SKM-1 treated with dmso at 0.1 percent for 144 hours (cell line): ENCODE measurements at regions not wholly inside any gene's neighbourhood (a gene's known extent, or its start where the extent isn't known, plus 50 kb on each side); places are given as distances from the start of the nearest gene placed in this dataset.
"Not testable (repeated sequence)": the region's sequence is repeated elsewhere in the genome, so short reads cannot be mapped to it uniquely, and the experiment has no call there.

Source experiments
- DNase-seq: peaks from one replicate; lab custom pipeline; 2025; ENCODE audit not compliant: unreplicated experiment; lab: John Stamatoyannopoulos, UW

DNA sequence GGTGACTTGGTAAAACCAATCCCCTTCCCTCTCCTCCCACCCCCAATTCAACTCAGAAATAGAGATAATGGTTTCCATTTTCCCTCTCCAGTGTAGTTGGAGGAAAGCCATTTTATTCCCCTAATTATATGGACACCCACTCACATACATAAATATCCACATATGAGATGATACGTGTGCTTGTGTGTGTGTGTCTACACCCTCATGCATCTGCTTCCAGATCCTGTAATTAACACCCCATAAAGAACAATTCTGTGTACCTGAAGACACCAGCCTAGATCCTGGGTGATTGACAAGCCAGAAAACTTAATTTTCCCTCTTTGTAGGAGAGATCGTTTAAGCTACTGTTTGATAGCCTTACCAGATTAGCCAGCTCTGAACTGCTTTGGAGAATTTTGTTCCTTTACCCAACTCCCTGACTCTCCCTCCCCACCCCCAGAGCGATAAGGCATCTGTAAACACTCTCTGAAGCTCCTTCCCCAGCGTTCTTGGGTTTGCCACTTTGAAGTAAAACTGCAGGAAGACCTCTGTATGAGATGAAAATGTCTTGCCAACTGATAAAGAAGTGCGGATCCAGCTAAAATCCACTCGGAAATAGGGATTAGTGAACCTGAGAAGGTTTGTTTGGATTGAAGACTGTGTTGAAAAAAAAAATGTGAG, 175.7 kb downstream of the RGS9 start:
- no peak for DNase-seq

DNA sequence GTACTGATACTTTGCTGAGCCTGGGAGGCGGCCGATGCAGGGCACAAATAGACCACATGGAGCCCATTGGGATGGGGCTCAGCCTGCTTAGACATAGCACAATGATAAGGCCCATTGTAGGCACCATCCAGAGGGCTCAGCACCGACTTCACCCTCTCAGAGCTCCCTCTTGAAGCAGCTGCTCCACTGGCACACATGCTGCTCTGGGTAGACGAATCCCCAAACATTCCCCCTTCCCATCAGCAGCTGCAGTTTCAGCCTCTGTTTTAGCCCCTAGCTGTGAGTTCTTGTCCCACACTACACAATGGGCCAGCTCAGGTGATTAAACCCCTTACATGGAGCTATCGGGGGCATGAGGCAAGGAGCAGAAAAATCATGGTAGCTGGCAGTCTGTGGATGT, 174.1 kb downstream of the RGS9 start:
- no peak for DNase-seq

DNA sequence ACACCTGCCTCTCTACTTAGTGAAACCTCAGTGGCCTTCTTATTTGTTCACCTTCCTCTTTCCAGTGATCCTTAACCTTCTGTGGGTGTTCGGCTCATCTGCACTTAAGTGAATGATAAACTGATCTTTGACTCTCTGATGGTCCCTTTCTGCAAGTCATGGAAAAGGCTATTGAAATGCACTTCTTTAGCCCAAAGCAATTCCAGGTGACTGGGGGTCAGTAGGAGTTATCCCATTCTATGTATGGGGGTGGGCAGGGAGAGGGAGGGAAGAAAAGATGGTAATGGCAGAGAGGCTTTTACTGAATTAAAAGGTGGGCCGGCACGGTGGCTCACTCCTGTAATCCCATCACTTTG, 170.8 kb downstream of the RGS9 start:
- no peak for DNase-seq

DNA sequence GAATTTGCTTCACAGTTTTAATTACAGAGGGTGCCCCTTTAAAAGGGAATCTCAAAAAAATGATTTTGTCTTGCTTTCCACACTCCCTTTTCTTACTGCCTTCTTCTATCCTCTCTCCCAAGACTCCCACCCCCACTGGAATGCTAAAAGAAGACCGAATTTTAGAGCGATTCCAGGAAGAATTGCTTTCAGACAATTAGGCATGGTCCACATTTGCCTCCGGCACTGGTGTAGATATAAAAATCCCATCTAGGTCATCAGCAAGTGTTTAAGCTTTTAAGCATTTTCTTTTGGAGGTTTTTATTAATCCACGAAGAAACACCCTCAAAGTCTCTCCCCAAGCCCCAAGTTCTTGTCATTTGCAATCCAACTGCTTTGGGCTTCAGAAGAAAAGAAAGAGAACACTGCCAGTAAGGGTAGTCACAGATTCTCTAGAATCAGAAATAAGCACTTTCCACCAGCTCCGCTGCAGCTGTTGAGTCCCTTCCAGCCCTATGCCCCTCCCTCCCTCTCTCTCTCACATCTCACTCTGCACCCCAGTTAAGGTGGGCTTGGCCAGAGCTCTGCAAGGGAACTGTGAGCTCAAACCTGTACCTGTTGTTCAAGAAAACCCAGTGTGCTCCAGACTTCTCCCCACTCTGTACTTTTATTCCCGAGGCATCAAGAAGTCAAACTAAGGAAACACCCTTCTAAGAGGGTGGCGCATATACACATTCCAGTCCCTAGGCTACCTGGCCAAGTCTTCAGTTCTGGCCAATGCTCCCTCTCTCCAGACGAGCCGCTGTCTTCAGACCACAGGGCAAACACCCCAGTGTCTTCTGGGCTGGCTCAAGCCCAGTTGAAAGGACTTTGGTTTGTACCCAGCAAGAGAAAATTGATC, 170.2 kb downstream of the RGS9 start:
- DNase-seq = no peak

DNA sequence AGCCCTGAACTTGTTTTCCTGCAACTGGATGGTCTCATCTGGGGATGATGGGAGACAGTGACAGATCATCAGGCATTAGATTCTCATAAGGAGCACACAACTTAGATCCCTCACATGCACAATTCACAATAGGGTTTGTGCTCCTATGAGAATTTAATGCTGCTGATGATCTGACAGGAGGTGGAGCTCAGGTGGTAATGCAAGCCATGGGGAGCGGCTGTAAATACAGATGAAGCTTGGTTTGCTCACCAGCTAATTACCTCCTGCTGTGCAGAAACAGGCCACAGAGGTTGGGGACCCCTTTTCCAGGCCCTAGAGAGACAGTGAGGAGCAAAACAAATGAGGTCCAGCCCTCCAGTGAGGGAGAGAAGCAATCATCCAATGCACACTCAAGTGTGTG, 168.6 kb downstream of the RGS9 start:
- no peak for DNase-seq

DNA sequence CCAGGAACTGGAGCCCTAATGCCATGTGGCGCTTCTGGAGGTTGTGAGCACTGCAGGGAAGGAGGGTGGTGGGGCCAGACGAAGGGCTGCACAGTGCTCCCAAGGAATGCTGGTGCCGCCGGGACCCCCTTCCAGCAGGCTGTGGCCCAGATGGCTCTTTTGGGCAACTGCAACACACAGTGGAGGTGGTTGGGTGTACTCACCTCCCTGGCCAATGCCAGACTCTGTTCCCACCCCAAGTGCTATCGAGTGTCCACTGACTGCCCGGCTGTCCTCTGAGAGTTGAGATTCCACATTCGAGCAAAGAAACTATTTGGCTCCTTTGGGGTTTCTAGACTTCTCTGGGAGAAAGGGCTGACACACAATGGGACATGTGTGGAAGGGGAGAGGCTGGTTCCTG, 167.9 kb downstream of the RGS9 start:
- DNase-seq = no peak

DNA sequence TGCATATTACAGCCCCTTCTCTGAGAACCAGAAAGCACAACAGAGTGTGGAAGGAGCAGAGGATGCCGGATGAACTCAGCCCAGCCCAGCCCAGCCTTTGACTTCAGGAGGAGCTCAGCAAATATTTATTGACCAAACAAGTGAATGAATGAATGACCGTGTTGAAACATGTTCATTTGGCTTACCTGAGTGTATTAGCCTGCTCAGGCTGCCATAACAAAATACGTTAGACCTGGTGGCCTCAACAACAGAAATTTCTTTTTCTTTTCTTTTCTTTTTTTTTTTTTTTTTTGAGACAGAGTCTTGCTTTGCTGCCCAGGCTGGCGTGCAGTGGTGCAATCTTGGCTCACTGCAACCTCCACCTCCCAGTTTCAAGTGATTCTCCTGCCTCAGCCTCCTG, 164.7 kb downstream of the RGS9 start:
- not testable (repeated sequence) for DNase-seq

DNA sequence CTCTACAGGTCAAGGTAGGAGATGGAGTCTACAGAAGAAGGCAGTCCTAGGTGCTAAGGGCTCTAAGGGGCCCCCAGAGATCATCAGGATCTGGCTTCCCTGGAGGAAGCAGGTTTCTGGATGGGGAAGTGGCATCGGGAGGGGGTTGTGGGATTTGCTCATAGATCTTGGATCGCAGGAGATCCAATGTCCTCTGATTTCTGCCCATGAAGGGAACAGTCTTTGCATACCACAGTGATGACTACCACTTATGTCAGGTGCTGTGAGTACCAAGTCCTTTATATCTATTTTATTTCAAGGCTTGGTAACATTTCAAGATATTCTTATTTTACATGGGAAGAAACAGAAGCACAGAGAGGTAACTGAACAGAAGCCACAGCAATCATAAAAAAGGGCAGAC, 164.0 kb downstream of the RGS9 start:
- DNase-seq = no peak

DNA sequence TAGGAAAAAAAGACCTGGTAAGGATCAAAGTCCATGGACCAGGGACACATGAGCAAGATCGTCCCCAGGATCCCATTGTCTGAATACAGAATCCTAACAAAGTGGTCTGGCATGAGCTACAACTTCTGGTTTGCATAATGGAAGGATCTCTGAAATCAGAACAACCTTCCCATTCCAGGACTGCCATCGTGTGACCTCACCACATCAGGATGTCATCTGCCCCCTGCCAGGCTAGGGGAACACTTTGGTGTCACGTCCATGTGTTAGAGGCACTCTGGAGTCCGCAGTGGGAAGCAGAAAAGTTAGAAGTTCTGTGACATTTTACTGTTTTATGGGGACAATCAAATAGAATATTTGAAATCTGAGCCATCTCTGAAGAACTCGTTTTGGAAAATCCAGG, 160.7 kb downstream of the RGS9 start:
- DNase-seq = no peak

DNA sequence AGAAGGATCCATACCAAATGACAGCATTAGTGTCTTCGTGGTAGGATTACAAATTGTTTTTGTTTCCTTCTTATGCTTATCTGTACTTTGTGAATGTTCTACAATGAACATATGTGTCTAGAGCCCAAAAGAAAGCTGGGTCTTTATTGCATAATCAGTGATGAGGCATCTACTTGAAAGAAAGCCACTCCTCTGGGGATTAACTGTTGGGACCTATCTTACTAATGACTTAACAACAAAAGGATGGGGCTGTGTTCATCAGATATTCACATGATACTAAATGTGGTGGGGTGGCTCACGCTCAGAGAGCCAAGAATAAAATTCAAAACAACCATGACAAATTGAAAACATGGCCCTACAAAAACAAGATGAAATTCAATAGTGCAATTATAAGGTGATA, 160.2 kb downstream of the RGS9 start:
- no peak for DNase-seq

DNA sequence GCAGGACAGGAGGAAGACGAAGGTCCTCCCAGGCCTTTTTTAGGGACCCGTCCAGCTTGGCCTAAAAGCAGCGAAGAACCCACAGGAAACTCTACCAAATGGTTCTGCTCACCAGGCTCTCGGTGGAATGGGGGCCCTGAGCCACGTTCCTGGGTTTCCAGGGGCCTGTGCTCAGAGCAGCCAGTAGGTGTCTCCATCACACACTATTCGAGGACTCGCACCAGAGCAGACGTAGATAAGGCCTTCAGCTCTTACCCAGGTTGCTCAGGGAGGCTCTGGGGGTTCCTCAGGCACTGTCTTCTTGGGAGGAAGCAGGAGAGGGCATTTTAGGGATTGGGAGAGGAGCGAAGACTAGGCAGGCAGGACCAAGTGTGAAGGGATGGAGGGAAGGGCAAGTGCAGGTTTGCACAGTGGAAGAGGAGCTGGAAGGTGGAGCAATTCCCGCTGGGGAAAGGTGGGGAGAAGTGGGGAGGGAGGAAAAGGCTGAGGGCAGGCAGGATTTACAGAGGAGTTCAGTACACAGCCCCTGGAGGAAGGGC, 157.1 kb downstream of the RGS9 start:
- peak; percentile 46 for DNase-seq

DNA sequence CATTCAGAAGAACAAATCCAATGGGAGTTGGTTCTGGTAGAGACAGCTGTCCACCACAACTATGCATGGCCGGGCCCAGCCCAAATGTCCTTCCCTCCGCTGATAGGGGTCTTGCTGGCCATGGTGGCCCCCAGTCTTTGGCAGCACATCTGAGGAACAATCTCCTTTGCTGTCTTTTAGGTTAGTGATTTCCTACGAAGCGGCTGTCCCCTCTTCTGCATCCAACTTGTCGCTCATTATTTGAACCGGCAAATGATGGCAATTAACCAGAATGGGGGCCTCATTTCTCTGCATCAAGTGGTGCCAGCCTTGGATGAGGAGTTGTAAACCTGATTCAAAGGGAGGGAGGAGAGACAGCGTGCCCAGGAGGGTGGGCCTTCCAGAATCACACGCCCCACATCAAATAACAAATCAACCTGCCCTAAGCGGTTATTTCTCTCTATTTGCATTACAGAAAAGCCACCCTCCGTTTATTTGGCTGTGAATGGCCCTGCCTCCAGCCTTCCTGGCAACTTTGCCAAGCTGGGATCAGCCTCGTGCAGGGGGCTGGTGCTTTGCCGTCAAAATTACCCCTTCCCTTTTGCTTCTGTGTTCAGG, 156.5 kb downstream of the RGS9 start:
- no peak for DNase-seq

DNA sequence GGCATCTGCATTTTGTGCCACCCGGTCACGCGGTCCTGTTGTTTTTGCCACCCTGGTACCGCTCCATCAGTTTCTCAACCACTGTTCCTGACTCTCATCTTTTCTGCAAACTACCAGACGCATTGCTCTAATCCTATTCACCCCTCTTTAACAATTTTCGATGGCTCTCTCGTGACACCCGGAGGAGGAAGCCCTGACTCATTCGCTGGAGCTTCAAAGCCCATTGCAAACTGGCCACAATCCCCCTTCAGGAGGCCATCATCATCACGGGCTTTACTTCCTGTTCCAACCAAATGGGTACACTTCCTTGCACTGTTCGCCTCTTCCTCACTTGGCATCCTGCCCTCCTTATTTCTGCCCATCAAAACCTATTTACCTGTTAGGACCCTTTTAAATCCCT, 155.3 kb downstream of the RGS9 start:
- no peak for DNase-seq

DNA sequence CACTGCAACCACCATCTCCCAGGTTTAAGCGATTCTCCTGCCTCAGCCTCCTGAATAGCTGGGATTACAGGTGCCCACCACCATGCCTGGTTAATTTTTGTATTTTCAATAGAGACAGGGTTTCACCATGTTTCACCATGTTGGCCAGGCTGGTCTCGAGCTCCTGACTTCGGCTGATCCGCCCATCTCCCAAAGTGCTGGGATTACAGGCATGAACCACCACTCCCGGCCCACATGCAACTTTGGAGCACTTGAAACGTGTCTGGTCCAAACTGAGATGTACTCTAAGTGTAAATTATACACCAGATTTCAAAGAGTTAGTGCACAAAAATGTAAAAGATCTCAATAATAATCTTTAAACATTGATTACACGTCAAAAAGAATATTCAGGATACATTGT, 154.1 kb downstream of the RGS9 start:
- not testable (repeated sequence) for DNase-seq

DNA sequence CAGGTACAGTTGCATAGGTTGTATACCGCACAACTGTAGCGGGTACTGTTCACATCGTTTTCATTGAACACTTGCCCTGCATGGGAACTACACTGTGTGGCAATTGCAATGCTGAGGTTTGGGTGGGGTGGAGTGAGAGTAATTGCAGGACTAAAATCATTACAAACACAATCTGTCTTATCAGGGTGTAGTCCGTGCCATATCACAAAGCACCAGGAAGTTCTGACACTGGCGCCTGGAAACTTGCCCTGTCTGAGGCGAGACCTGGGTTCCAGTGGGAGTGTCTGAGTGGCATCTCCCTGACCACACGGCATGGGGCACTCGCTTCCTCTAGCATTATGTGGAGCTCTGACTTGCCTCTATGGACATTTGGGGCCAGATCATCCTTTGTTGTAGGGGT, 153.4 kb downstream of the RGS9 start:
- DNase-seq = no peak

DNA sequence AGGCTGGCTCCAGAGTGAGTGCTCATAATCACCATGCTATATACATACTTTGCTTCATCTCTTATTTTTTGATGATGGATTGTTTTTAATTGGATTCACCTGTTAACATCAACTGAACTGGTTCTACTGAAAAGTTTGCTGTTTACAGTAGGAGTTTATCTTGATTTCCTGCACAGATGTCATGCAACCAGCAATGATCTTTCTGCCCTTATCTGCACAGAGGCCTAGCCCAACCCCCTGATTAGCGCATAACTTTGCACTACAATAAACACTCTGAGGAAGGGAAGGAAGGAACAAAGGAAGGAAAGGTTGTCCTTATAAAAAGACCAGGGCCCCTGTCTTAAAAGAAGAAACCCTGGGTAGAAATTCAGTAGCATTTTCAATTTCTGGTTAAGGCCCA, 152.9 kb downstream of the RGS9 start:
- DNase-seq = no peak

DNA sequence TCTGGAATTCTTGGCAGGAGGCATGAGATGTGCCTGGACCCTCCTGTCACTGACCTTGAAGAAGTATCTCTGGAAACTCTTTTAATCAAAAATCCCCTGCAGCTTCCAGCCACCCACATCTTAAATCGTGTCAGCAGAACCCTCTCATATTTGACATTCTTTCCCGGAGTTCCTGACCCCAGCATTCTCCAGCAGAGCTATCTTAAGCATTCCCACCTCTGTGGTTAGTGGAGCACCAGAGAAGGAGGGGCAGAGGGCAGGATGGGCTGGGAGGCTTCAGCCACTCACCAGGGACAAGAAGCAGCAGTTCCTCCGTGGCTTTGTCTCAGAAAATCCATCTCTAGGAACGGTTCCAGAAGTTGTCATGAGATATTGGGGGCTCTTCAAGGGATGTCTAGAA, 149.9 kb downstream of the RGS9 start:
- no peak for DNase-seq

DNA sequence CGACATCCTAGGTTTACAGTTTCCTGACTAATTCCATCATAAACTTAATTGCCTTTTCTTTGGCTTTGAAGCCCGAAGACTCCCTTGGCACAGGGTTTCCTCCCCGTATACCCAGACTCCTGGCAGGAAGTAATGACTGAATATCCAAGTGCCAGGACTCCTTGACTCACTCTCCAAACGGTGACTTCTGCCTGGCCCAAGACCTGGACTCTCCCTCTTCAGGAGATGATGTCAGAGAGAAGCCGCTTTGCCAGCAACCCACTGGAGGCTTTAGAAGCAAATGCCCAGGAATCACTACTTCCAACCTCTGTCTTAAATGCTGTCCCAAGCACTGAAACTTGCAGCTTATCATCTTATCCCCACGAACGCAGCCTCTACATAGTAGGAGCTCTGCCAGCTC, 146.5 kb downstream of the RGS9 start:
- no peak for DNase-seq

DNA sequence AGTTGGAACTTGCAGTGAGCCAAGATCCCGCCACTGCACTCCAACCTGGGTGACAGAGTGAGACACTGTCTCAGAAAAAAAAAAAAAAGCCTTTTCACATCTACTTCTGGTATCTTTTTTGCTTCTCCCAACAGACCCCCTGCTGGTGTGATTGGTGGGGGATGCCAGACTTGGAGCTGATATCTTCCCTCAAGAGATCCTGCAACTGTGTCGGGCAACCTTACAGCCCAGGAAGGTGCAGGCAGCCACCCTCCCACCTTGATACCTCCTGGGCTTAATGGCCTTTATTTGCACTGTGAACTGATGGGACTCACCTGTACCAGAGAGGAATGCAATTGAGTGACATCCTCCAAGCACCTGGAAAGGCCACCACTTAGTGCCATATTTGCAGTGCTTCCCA, 142.3 kb downstream of the RGS9 start:
- DNase-seq = no peak

DNA sequence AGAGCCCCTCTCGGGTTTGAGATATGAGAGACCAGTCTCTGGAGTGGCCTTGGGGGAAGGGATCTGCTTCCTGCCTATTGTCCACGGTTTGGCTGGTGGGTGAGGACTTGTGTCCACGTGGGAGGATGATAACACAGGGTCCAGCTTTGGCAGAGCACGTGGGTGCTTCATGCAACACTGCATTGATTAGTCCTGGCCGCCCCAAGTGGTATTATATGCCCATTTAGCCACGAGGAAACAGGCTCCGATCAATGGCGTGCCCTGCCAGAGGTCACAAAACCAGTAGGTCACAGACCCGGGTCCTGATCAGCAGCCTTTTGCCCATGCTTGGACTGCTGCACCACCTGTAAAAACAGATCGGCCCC, 141.6 kb downstream of the RGS9 start:
- DNase-seq = no peak

DNA sequence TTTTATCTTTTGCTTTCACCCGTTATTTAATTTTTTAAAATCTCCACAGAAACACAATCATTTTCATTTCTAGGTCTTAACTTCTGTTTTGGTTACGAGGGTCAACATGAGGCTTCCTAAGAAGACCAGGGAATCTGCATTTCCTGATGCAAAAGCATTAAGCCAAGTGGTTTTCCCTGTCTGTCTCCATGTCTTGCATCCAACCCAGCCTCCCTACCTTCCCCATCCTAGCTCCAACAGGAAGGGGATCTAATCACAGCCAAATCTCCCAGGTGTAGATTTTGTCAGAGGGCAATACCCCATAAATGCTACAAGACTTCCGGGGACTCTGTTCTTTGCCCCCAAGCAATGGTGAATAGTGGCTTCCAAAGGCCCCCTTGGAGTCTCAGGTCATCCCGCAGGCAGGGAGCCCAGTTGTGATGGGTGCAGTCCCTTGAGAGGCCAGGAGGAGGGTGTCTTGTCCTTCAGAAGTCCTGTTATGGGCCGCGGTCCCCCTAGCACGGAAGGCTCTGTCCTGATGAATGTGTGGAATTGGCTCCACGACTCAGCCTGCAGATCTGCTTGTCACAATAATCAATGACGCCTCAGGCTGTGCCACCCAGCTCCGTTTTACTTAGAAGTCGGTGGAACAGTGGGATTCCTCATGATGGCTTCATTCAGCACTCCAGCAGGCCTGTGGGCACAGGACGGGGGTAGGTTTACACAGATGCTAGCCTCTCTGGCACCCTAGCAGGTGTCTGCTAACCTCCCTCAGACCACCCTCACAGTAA, 141.1 kb downstream of the RGS9 start:
- DNase-seq = no peak
